Mesenchymal stem cell (in vitro differentiated cells and primary cell): ENCODE measurements at regions not wholly inside any gene's neighbourhood (a gene's known extent, or its start where the extent isn't known, plus 50 kb on each side); places are given as distances from the start of the nearest gene placed in this dataset.
"Not testable (repeated sequence)": the region's sequence is repeated elsewhere in the genome, so short reads cannot be mapped to it uniquely, and the experiment has no call there.

Experiments
- DNase-seq: peaks from one replicate; pipeline ENCODE4 v3.0.0-alpha.2; 2013
- H2AFZ ChIP-seq: one replicate; pipeline ENCODE4 v1.6.1; 2013; ENCODE audit warnings: low read depth, mild to moderate bottlenecking, control low read depth, inconsistent platforms, low read length, moderate library complexity
- H2AK5ac ChIP-seq: 2 replicates; pipeline ENCODE4 v1.6.1; 2013; ENCODE audit warnings: low read length, moderate library complexity, mild to moderate bottlenecking, inconsistent platforms; ENCODE audit not compliant: severe bottlenecking
- H2BK120ac ChIP-seq: one replicate; pipeline ENCODE4 v1.6.1; 2013; ENCODE audit warnings: low read depth, mild to moderate bottlenecking, inconsistent platforms, low read length, moderate library complexity
- H2BK12ac ChIP-seq, 2 experiments: one replicate each; pipeline ENCODE4 v1.6.1; 2013; ENCODE audit warnings: inconsistent platforms in 2 of 2, low read length in 2 of 2, mild to moderate bottlenecking in 2 of 2, moderate library complexity in 2 of 2, control low read depth in 1 of 2
- H2BK15ac ChIP-seq: one replicate; pipeline ENCODE4 v1.6.1; 2013; ENCODE audit warnings: mild to moderate bottlenecking, low read depth, inconsistent platforms; ENCODE audit not compliant: poor library complexity, severe bottlenecking
- H2BK5ac ChIP-seq: 2 replicates; pipeline ENCODE4 v1.6.1; 2013; ENCODE audit warnings: low read depth, mild to moderate bottlenecking, low read length, control low read depth, inconsistent platforms; ENCODE audit not compliant: poor library complexity, severe bottlenecking
- H3K14ac ChIP-seq, 2 experiments: one replicate each; pipeline ENCODE4 v1.6.1; 2013; ENCODE audit warnings: inconsistent platforms in 2 of 2, low read length in 2 of 2, control low read depth in 1 of 2, mild to moderate bottlenecking in 1 of 2, moderate library complexity in 1 of 2
- H3K18ac ChIP-seq, 2 experiments: one replicate each; pipeline ENCODE4 v1.6.1; 2013; ENCODE audit warnings: inconsistent platforms in 2 of 2, low read length in 2 of 2, control low read depth in 1 of 2, low read depth in 1 of 2, mild to moderate bottlenecking in 1 of 2
- H3K23ac ChIP-seq, 2 experiments: one replicate each; pipeline ENCODE4 v1.6.1; 2013; ENCODE audit warnings: inconsistent platforms in 2 of 2, low read length in 2 of 2, mild to moderate bottlenecking in 2 of 2, moderate library complexity in 2 of 2, control low read depth in 1 of 2
- H3K27ac ChIP-seq: 2 replicates; pipeline ENCODE4 v1.5.1; 2013; ENCODE audit warnings: mild to moderate bottlenecking, moderate library complexity, low read length, control low read depth, inconsistent platforms; ENCODE audit not compliant: poor library complexity, severe bottlenecking
- H3K27me3 ChIP-seq, 2 experiments: 2 replicates each; pipeline versions ENCODE4 v1.6.1 to v1.7.0; 2013; ENCODE audit warnings: low read length in 2 of 2, mild to moderate bottlenecking in 2 of 2, moderate library complexity in 2 of 2, control low read depth in 1 of 2, inconsistent platforms in 1 of 2; ENCODE audit not compliant: control insufficient read depth in 1 of 2, insufficient read depth in 1 of 2
- H3K36me3 ChIP-seq, 2 experiments: 2 replicates each; pipeline versions ENCODE4 v1.6.1 to v1.7.0; 2013; ENCODE audit warnings: low read length in 2 of 2, control low read depth in 1 of 2, inconsistent platforms in 1 of 2, low read depth in 1 of 2, mild to moderate bottlenecking in 1 of 2; ENCODE audit not compliant: insufficient read depth in 2 of 2, control insufficient read depth in 1 of 2
- H3K4ac ChIP-seq, 2 experiments: one replicate each; pipeline ENCODE4 v1.6.1; 2013; ENCODE audit warnings: inconsistent platforms in 2 of 2, low read length in 2 of 2, mild to moderate bottlenecking in 2 of 2, moderate library complexity in 2 of 2, control low read depth in 1 of 2, low read depth in 1 of 2
- H3K4me1 ChIP-seq: 2 replicates; pipeline ENCODE4 v1.6.1; 2013; ENCODE audit warnings: low read depth, low read length, control low read depth; ENCODE audit not compliant: control insufficient read depth, insufficient read depth
- H3K4me2 ChIP-seq: 2 replicates; pipeline ENCODE4 v1.6.1; 2013; ENCODE audit warnings: low read length, mild to moderate bottlenecking, inconsistent platforms; ENCODE audit not compliant: poor library complexity, severe bottlenecking
- H3K4me3 ChIP-seq, 2 experiments: 2 replicates each; pipeline versions ENCODE4 v1.5.1 to v1.7.0; 2013; ENCODE audit warnings: low read length in 2 of 2, mild to moderate bottlenecking in 2 of 2, control low read depth in 1 of 2, low read depth in 1 of 2; ENCODE audit not compliant: insufficient read depth in 1 of 2
- H3K79me1 ChIP-seq: replicated peaks from 2 replicates; pipeline ENCODE4 v1.6.1; 2013; ENCODE audit warnings: mild to moderate bottlenecking, control low read depth, low read length, inconsistent platforms; ENCODE audit not compliant: poor library complexity, severe bottlenecking
- H3K9ac ChIP-seq: 2 replicates; pipeline ENCODE4 v1.7.0; 2013; ENCODE audit warnings: mild to moderate bottlenecking, low read length, moderate library complexity
- H3K9me3 ChIP-seq: 2 replicates; pipeline ENCODE4 v1.7.0; 2013; ENCODE audit warnings: mild to moderate bottlenecking, low read length; ENCODE audit not compliant: control insufficient read depth
- H4K8ac ChIP-seq: one replicate; pipeline ENCODE4 v1.6.1; 2013; ENCODE audit warnings: inconsistent platforms, mild to moderate bottlenecking, low read length, moderate library complexity
- H4K91ac ChIP-seq: one replicate; pipeline ENCODE4 v1.6.1; 2013; ENCODE audit warnings: mild to moderate bottlenecking, low read length, inconsistent platforms
- WGBS: methylation state at CpG from one replicate; pipeline ENCODE4 v1.1.7; 2013; ENCODE audit warnings: mixed read lengths; 5-methylcytosine and 5-hydroxymethylcytosine counted together

- Histone ChIP-seq H3K27me3 (peaks cover 0 to 3% of the 10 kb centered on the region in 2 experiments), H3K9me3 (no peaks in the 10 kb centered on the region), H3K23ac (no peak overlapping the region), H3K18ac (no peak overlapping the region), H2BK5ac (no peak overlapping the region), H3K27ac (no peak overlapping the region), H3K36me3 (peaks cover 0 to 13% of the 10 kb centered on the region in 2 experiments), H4K8ac (no peak overlapping the region), H2BK15ac (no peak overlapping the region), H3K79me1 (peaks cover 11% of the 10 kb centered on the region), H3K4me1 (peaks cover 24% of the 10 kb centered on the region), H3K4me3 (no peak overlapping the region), H3K4ac (no peak overlapping the region), H2AFZ (no peak overlapping the region), H2BK120ac (no peak overlapping the region), H3K9ac (no peak overlapping the region), H3K4me2 (no peak overlapping the region), H2AK5ac (no peak overlapping the region), H4K91ac (no peak overlapping the region), H3K14ac (no peak overlapping the region), H2BK12ac (no peak overlapping the region)
- DNase-seq, result no peak
- WGBS, result 86% methylated on average over 2 of the region's 7 CpGs
Observed at GRCh38 chr16:85449885-85450245, 163.3 kb upstream of the GSE1 start.

DNA sequence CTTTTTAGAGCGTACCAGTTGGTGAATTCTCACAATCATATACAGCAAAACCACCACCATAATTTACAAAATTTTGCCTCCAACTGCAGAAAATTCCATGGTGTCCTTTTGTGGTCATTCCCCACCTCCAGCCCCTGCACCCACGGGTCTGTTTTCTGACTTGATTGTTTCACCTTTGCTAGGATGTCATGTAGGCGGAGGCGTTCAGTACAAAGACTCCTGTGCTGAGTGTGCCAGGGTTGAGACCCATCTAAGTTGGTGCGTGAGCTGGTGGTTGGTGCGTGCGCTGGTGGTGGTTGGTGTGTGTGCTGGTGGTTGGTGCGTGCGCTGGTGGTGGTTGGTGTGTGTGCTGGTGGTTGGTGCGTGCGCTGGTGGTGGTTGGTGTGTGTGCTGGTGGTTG is 162.0 kb upstream of the GSE1 start:
- not testable (repeated sequence) for H2BK5ac ChIP-seq, H4K91ac ChIP-seq, H3K23ac ChIP-seq, H3K4me2 ChIP-seq, H4K8ac ChIP-seq, H3K4ac ChIP-seq, H2AK5ac ChIP-seq, H2BK120ac ChIP-seq, H2BK15ac ChIP-seq, H3K18ac ChIP-seq, H3K9ac ChIP-seq, H3K14ac ChIP-seq, DNase-seq, H2BK12ac ChIP-seq, H2AFZ ChIP-seq, H3K27ac ChIP-seq, H3K27me3 ChIP-seq, H3K9me3 ChIP-seq, H3K4me3 ChIP-seq
- Histone ChIP-seq H3K79me1 (peaks cover 15% of the 10 kb centered on the region), H3K36me3 (peaks cover 0 to 13% of the 10 kb centered on the region in 2 experiments), H3K4me1 (peaks cover 23% of the 10 kb centered on the region)
- whole genome bisulfite sequencing, result 98% methylated on average over 7 of the region's 11 CpGs

DNA sequence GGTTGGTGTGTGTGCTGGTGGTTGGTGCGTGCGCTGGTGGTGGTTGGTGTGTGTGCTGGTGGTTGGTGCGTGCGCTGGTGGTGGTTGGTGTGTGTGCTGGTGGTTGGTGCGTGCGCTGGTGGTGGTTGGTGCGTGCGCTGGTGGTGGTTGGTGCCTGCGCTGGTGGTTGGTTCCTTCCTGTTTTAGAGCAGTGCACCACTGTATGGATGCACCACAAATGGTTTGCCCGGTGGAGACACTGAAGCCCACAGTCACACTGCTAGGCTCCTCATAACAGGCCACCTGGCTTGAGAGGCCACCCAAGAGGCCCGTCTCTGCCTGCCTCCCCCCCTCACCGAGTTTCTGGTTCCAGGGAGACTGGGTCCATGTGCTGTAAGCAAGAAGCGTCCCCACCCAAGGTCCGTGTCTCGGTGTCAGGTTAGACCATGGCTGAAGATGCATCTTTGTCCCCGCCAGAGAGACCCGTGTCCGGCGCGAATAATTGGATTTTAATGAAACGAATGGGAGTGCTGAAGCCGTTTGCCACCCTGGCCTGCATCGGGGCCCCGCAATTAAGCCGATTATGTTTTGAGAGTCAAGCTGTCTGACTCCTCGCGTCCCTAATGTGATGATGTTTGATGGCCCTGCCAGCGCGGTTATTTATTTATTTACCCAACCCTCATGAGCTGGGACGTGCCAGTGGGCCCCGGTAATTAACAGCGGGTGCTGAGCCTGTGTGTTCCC is 161.3 kb upstream of the GSE1 start:
- Histone ChIP-seq H3K9me3 (no peaks in the 10 kb centered on the region), H3K4me1 (peaks cover 29% of the 10 kb centered on the region), H2BK12ac (no peak overlapping the region), H3K79me1 (peaks cover 16% of the 10 kb centered on the region), H3K4me3 (no peak overlapping the region), H3K14ac (no peak overlapping the region), H2AFZ (no peak overlapping the region), H3K4me2 (no peak overlapping the region), H2BK5ac (no peak overlapping the region), H3K27ac (no peak overlapping the region), H3K23ac (no peak overlapping the region), H2AK5ac (no peak overlapping the region), H3K27me3 (peaks cover 0 to 5% of the 10 kb centered on the region in 2 experiments), H3K18ac (no peak overlapping the region), H3K9ac (no peak overlapping the region), H4K91ac (no peak overlapping the region), H4K8ac (no peak overlapping the region), H3K36me3 (peaks cover 0 to 12% of the 10 kb centered on the region in 2 experiments), H2BK120ac (no peak overlapping the region), H2BK15ac (no peak overlapping the region), H3K4ac (no peak overlapping the region)
- no peak for DNase-seq
- WGBS, result 90% methylated on average over 24 of the region's 32 CpGs

- no peak for DNase-seq
- Histone ChIP-seq H3K4me2 (no peak overlapping the region), H2AFZ (no peak overlapping the region), H2BK15ac (no peak overlapping the region), H3K79me1 (peaks cover 13% of the 10 kb centered on the region), H3K18ac (no peak overlapping the region), H3K4ac (no peak overlapping the region), H3K27me3 (peaks cover 0 to 5% of the 10 kb centered on the region in 2 experiments), H2BK120ac (no peak overlapping the region), H3K9ac (no peak overlapping the region), H3K4me3 (no peak overlapping the region), H3K14ac (no peak overlapping the region), H2AK5ac (peak overlapping the region; percentile 14), H3K4me1 (peaks cover 35% of the 10 kb centered on the region), H3K36me3 (peaks cover 0 to 6% of the 10 kb centered on the region in 2 experiments), H3K27ac (no peak overlapping the region), H3K9me3 (no peaks in the 10 kb centered on the region), H3K23ac (no peak overlapping the region), H2BK12ac (no peak overlapping the region), H4K91ac (no peak overlapping the region), H2BK5ac (no peak overlapping the region), H4K8ac (no peak overlapping the region)
- WGBS, result 82% methylated on average over 19 of the region's 20 CpGs
Observed at GRCh38 chr16:85452364-85453193, 160.5 kb upstream of the GSE1 start.
